Mesenchymal stem cell (in vitro differentiated cells and primary cell): ENCODE measurements at regions not wholly inside any gene's neighbourhood (a gene's known extent, or its start where the extent isn't known, plus 50 kb on each side); places are given as distances from the start of the nearest gene placed in this dataset.
"Not testable (repeated sequence)": the region's sequence is repeated elsewhere in the genome, so short reads cannot be mapped to it uniquely, and the experiment has no call there.

Experiments used
- DNase-seq: peaks from one replicate; pipeline ENCODE4 v3.0.0-alpha.2; 2013
- H2AFZ ChIP-seq: one replicate; pipeline ENCODE4 v1.6.1; 2013; ENCODE audit warnings: low read depth, mild to moderate bottlenecking, control low read depth, inconsistent platforms, low read length, moderate library complexity
- H2AK5ac ChIP-seq: 2 replicates; pipeline ENCODE4 v1.6.1; 2013; ENCODE audit warnings: low read length, moderate library complexity, mild to moderate bottlenecking, inconsistent platforms; ENCODE audit not compliant: severe bottlenecking
- H2BK120ac ChIP-seq: one replicate; pipeline ENCODE4 v1.6.1; 2013; ENCODE audit warnings: low read depth, mild to moderate bottlenecking, inconsistent platforms, low read length, moderate library complexity
- H2BK12ac ChIP-seq, 2 experiments: one replicate each; pipeline ENCODE4 v1.6.1; 2013; ENCODE audit warnings: inconsistent platforms in 2 of 2, low read length in 2 of 2, mild to moderate bottlenecking in 2 of 2, moderate library complexity in 2 of 2, control low read depth in 1 of 2
- H2BK15ac ChIP-seq: one replicate; pipeline ENCODE4 v1.6.1; 2013; ENCODE audit warnings: mild to moderate bottlenecking, low read depth, inconsistent platforms; ENCODE audit not compliant: poor library complexity, severe bottlenecking
- H2BK5ac ChIP-seq: 2 replicates; pipeline ENCODE4 v1.6.1; 2013; ENCODE audit warnings: low read depth, mild to moderate bottlenecking, low read length, control low read depth, inconsistent platforms; ENCODE audit not compliant: poor library complexity, severe bottlenecking
- H3K14ac ChIP-seq, 2 experiments: one replicate each; pipeline ENCODE4 v1.6.1; 2013; ENCODE audit warnings: inconsistent platforms in 2 of 2, low read length in 2 of 2, control low read depth in 1 of 2, mild to moderate bottlenecking in 1 of 2, moderate library complexity in 1 of 2
- H3K18ac ChIP-seq, 2 experiments: one replicate each; pipeline ENCODE4 v1.6.1; 2013; ENCODE audit warnings: inconsistent platforms in 2 of 2, low read length in 2 of 2, control low read depth in 1 of 2, low read depth in 1 of 2, mild to moderate bottlenecking in 1 of 2
- H3K23ac ChIP-seq, 2 experiments: one replicate each; pipeline ENCODE4 v1.6.1; 2013; ENCODE audit warnings: inconsistent platforms in 2 of 2, low read length in 2 of 2, mild to moderate bottlenecking in 2 of 2, moderate library complexity in 2 of 2, control low read depth in 1 of 2
- H3K27ac ChIP-seq: 2 replicates; pipeline ENCODE4 v1.5.1; 2013; ENCODE audit warnings: mild to moderate bottlenecking, moderate library complexity, low read length, control low read depth, inconsistent platforms; ENCODE audit not compliant: poor library complexity, severe bottlenecking
- H3K27me3 ChIP-seq, 2 experiments: 2 replicates each; pipeline versions ENCODE4 v1.6.1 to v1.7.0; 2013; ENCODE audit warnings: low read length in 2 of 2, mild to moderate bottlenecking in 2 of 2, moderate library complexity in 2 of 2, control low read depth in 1 of 2, inconsistent platforms in 1 of 2; ENCODE audit not compliant: control insufficient read depth in 1 of 2, insufficient read depth in 1 of 2
- H3K36me3 ChIP-seq, 2 experiments: 2 replicates each; pipeline versions ENCODE4 v1.6.1 to v1.7.0; 2013; ENCODE audit warnings: low read length in 2 of 2, control low read depth in 1 of 2, inconsistent platforms in 1 of 2, low read depth in 1 of 2, mild to moderate bottlenecking in 1 of 2; ENCODE audit not compliant: insufficient read depth in 2 of 2, control insufficient read depth in 1 of 2
- H3K4ac ChIP-seq, 2 experiments: one replicate each; pipeline ENCODE4 v1.6.1; 2013; ENCODE audit warnings: inconsistent platforms in 2 of 2, low read length in 2 of 2, mild to moderate bottlenecking in 2 of 2, moderate library complexity in 2 of 2, control low read depth in 1 of 2, low read depth in 1 of 2
- H3K4me1 ChIP-seq: 2 replicates; pipeline ENCODE4 v1.6.1; 2013; ENCODE audit warnings: low read depth, low read length, control low read depth; ENCODE audit not compliant: control insufficient read depth, insufficient read depth
- H3K4me2 ChIP-seq: 2 replicates; pipeline ENCODE4 v1.6.1; 2013; ENCODE audit warnings: low read length, mild to moderate bottlenecking, inconsistent platforms; ENCODE audit not compliant: poor library complexity, severe bottlenecking
- H3K4me3 ChIP-seq, 2 experiments: 2 replicates each; pipeline versions ENCODE4 v1.5.1 to v1.7.0; 2013; ENCODE audit warnings: low read length in 2 of 2, mild to moderate bottlenecking in 2 of 2, control low read depth in 1 of 2, low read depth in 1 of 2; ENCODE audit not compliant: insufficient read depth in 1 of 2
- H3K79me1 ChIP-seq: replicated peaks from 2 replicates; pipeline ENCODE4 v1.6.1; 2013; ENCODE audit warnings: mild to moderate bottlenecking, control low read depth, low read length, inconsistent platforms; ENCODE audit not compliant: poor library complexity, severe bottlenecking
- H3K9ac ChIP-seq: 2 replicates; pipeline ENCODE4 v1.7.0; 2013; ENCODE audit warnings: mild to moderate bottlenecking, low read length, moderate library complexity
- H3K9me3 ChIP-seq: 2 replicates; pipeline ENCODE4 v1.7.0; 2013; ENCODE audit warnings: mild to moderate bottlenecking, low read length; ENCODE audit not compliant: control insufficient read depth
- H4K8ac ChIP-seq: one replicate; pipeline ENCODE4 v1.6.1; 2013; ENCODE audit warnings: inconsistent platforms, mild to moderate bottlenecking, low read length, moderate library complexity
- H4K91ac ChIP-seq: one replicate; pipeline ENCODE4 v1.6.1; 2013; ENCODE audit warnings: mild to moderate bottlenecking, low read length, inconsistent platforms
- WGBS: methylation state at CpG from one replicate; pipeline ENCODE4 v1.1.7; 2013; ENCODE audit warnings: mixed read lengths; 5-methylcytosine and 5-hydroxymethylcytosine counted together

GRCh38 chr2:224113930-224114329, 74.8 kb upstream of the SERPINE2 start:
- not testable (repeated sequence) for H2AFZ ChIP-seq, H3K23ac ChIP-seq, H3K4me2 ChIP-seq, H2BK15ac ChIP-seq, H4K8ac ChIP-seq, DNase-seq, H3K27ac ChIP-seq, H3K9ac ChIP-seq, H2AK5ac ChIP-seq, H3K18ac ChIP-seq, H4K91ac ChIP-seq, H3K4me3 ChIP-seq, H3K4me1 ChIP-seq, H3K79me1 ChIP-seq, H3K4ac ChIP-seq, H3K27me3 ChIP-seq, H2BK5ac ChIP-seq, H2BK120ac ChIP-seq, H3K14ac ChIP-seq, H3K36me3 ChIP-seq, H2BK12ac ChIP-seq
- 15% methylated on average over 1 of the region's 1 CpG for WGBS
- peaks cover 14% of the 10 kb centered on the region for H3K9me3 ChIP-seq

- no peaks in the 10 kb centered on the region for H3K79me1 ChIP-seq
- no peak overlapping the region for H2BK12ac ChIP-seq
- no peaks in the 10 kb centered on the region for H3K36me3 ChIP-seq
- no peaks in the 10 kb centered on the region for H3K27me3 ChIP-seq
- no peak overlapping the region for H3K27ac ChIP-seq
- no peak overlapping the region for H3K4ac ChIP-seq
- H3K14ac ChIP-seq = no peak overlapping the region
- 38% methylated on average over 2 of the region's 2 CpGs for WGBS
- no peak overlapping the region for H4K8ac ChIP-seq
- no peak overlapping the region for H2BK5ac ChIP-seq
- peaks cover 4% of the 10 kb centered on the region for H3K4me1 ChIP-seq
- H2BK120ac ChIP-seq = no peak overlapping the region
- no peak overlapping the region for H2BK15ac ChIP-seq
- H2AFZ ChIP-seq = no peak overlapping the region
- no peak overlapping the region for H4K91ac ChIP-seq
- H3K9me3 ChIP-seq = peaks cover 11% of the 10 kb centered on the region
- H3K4me2 ChIP-seq = no peak overlapping the region
- no peak overlapping the region for H2AK5ac ChIP-seq
- H3K18ac ChIP-seq = no peak overlapping the region
- H3K23ac ChIP-seq = no peak overlapping the region
- DNase-seq = peak; percentile 50
- peak overlapping the region; percentile 23 for H3K9ac ChIP-seq
- H3K4me3 ChIP-seq = no peak overlapping the region
These were observed 72.5 kb upstream of the SERPINE2 start for GRCh38 chr2:224111576-224111975.

GRCh38 chr2:224110811-224111210, 71.7 kb upstream of the SERPINE2 start:
- H3K23ac ChIP-seq = no peak overlapping the region
- H2AFZ ChIP-seq = no peak overlapping the region
- H3K4ac ChIP-seq = no peak overlapping the region
- no peak overlapping the region for H2BK12ac ChIP-seq
- no peak overlapping the region for H3K27ac ChIP-seq
- WGBS = 91% methylated on average over 6 of the region's 6 CpGs
- DNase-seq = no peak
- no peak overlapping the region for H2BK120ac ChIP-seq
- H4K91ac ChIP-seq = no peak overlapping the region
- H2AK5ac ChIP-seq = peak overlapping the region; percentile 68
- no peaks in the 10 kb centered on the region for H3K27me3 ChIP-seq
- no peak overlapping the region for H2BK5ac ChIP-seq
- H4K8ac ChIP-seq = peak overlapping the region; percentile 25
- H3K14ac ChIP-seq = peak overlapping the region in 1 of 2 experiments; percentile 28
- H2BK15ac ChIP-seq = no peak overlapping the region
- H3K9me3 ChIP-seq = peaks cover 8% of the 10 kb centered on the region
- H3K9ac ChIP-seq = no peak overlapping the region
- H3K18ac ChIP-seq = peak overlapping the region in 1 of 2 experiments; percentile 61
- H3K4me1 ChIP-seq = peaks cover 4% of the 10 kb centered on the region
- no peak overlapping the region for H3K4me3 ChIP-seq
- no peak overlapping the region for H3K4me2 ChIP-seq
- H3K79me1 ChIP-seq = no peaks in the 10 kb centered on the region
- H3K36me3 ChIP-seq = no peaks in the 10 kb centered on the region

- H2AK5ac ChIP-seq = peak overlapping the region; percentile 77
- H3K18ac ChIP-seq = no peak overlapping the region
- no peak overlapping the region for H4K91ac ChIP-seq
- peak overlapping the region; percentile 58 for H4K8ac ChIP-seq
- H2BK15ac ChIP-seq = no peak overlapping the region
- no peak overlapping the region for H3K14ac ChIP-seq
- H3K9ac ChIP-seq = peak overlapping the region; percentile 70
- H2BK5ac ChIP-seq = no peak overlapping the region
- H3K4me1 ChIP-seq = peaks cover 4% of the 10 kb centered on the region
- no peak for DNase-seq
- no peak overlapping the region for H3K4ac ChIP-seq
- H3K79me1 ChIP-seq = no peaks in the 10 kb centered on the region
- H2AFZ ChIP-seq = no peak overlapping the region
- no peak overlapping the region for H3K23ac ChIP-seq
- H2BK120ac ChIP-seq = no peak overlapping the region
- H3K9me3 ChIP-seq = peaks cover 6% of the 10 kb centered on the region
- no peak overlapping the region for H2BK12ac ChIP-seq
- H3K4me2 ChIP-seq = no peak overlapping the region
- no peaks in the 10 kb centered on the region for H3K36me3 ChIP-seq
- H3K27ac ChIP-seq = no peak overlapping the region
- peak overlapping the region in 1 of 2 experiments; percentile 57 for H3K4me3 ChIP-seq
- H3K27me3 ChIP-seq = no peaks in the 10 kb centered on the region
- WGBS = 98% methylated on average over 6 of the region's 6 CpGs
These were observed 70.7 kb upstream of the SERPINE2 start for GRCh38 chr2:224109751-224110150.
